ENCODE measurements at regions not wholly inside any gene's neighbourhood (a gene's known extent, or its start where the extent isn't known, plus 50 kb on each side); places are given as distances from the start of the nearest gene placed in this dataset.
A peak's percentile ranks its signal among the peaks of the same experiment; 100 is the strongest.

DNA sequence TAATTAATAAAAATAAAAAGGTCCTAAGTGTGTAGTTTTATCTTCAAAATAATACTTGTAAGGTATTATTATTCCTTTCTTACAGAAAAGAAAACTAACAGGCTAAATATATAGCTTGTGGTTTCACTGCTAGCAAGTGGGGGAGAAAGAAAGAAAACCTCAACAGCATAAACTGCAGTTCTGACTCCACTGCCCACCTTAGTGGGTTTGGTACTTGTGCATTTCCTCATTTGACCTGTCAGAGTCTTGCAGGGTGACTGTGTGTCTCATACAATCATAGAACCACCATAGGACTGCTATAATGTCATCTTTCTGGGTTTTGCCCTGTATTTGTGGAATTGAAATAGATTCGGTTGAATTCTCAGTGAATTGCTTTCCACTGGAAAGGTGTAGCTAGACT lies 94.7 kb upstream of the PUDP start:
- Mint-ChIP-seq H3K4me1 (peaks cover 0 to 6% (median under 1%) of the 10 kb centered on the region in 4 donors), H3K27ac (no peak overlapping the region), H3K27me3 (no peaks in the 10 kb centered on the region), H3K4me3 (no peak overlapping the region), H3K36me3 (peaks cover 0 to 4% (median 0%) of the 10 kb centered on the region in 3 donors), H3K9me3 (peaks cover 0 to 4% (median 0%) of the 10 kb centered on the region in 9 donors)
- DNase-seq (no peak), ATAC-seq (no peak)
- POLR2A ChIA-PET = no interaction called here

DNA sequence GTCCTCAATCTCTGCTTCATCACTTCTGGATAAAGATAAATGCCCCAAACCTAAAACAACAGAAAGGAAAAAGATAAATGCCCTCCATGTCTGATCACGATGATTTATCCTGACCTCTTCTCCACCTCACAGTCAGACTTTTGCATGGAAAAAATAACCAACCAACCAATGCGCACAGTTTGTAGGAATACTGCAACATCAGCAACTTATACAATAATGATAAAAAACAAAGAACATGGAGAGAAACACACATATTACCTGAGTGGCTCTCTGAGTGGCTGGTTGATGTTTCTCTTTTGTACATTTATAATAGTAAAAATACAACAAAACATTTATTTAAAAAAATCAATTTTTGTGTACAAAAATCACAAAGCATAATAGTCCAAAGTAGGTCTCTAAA lies 93.0 kb upstream of the PUDP start:
- Mint-ChIP-seq H3K4me3 (no peak overlapping the region), H3K27me3 (no peaks in the 10 kb centered on the region), H3K9me3 (peaks cover 0 to 2% (median 0%) of the 10 kb centered on the region in 9 donors), H3K4me1 (peaks cover 0 to 6% (median under 1%) of the 10 kb centered on the region in 4 donors), H3K27ac (no peak overlapping the region), H3K36me3 (peaks cover 0 to 4% (median 0%) of the 10 kb centered on the region in 3 donors)
- DNase-seq = no peak
- no peak for ATAC-seq
- POLR2A ChIA-PET = no interaction called here

GRCh38 chrX:7235071-7235470 lies 87.1 kb upstream of the PUDP start:
- POLR2A ChIA-PET = no interaction called here
- no peak overlapping the region for H3K4me3 Mint-ChIP-seq
- ATAC-seq = no peak
- H3K27ac Mint-ChIP-seq = no peak overlapping the region
- H3K27me3 Mint-ChIP-seq = no peaks in the 10 kb centered on the region
- H3K4me1 Mint-ChIP-seq = peaks cover 0 to 1% (median 0%) of the 10 kb centered on the region in 4 donors
- H3K36me3 Mint-ChIP-seq = no peaks in the 10 kb centered on the region
- DNase-seq = no peak
- peaks cover 0 to 3% (median 0%) of the 10 kb centered on the region in 9 donors for H3K9me3 Mint-ChIP-seq

GRCh38 chrX:7233580-7234406 lies 85.8 kb upstream of the PUDP start:
- Mint-ChIP-seq H3K4me1 (peaks cover 0 to 1% (median 0%) of the 10 kb centered on the region in 4 donors), H3K27ac (no peak overlapping the region), H3K36me3 (no peaks in the 10 kb centered on the region), H3K4me3 (no peak overlapping the region), H3K9me3 (peaks cover 0 to 3% (median 0%) of the 10 kb centered on the region in 9 donors), H3K27me3 (no peaks in the 10 kb centered on the region)
- ATAC-seq (no peak), DNase-seq (no peak)
- POLR2A ChIA-PET = no interaction called here

DNA sequence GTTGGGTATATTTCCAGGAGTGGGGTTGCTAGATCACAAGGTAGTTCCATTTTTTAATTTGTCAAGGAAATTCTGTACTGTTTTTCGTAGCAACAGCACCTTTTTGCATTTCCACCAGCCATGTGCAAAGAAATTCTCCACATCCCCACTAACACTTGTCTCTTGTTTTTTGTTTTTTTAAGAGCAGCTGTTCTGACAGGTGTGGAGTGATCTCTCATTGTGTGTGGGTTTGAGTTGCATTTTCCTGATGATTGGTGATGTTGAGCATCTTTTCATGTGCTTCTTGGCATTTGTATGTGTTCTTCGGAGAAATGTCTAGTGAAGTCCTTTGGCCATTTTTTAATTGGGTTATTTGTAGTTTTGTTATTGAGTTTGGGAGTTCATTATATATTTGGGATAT lies 80.3 kb upstream of the PUDP start:
- H3K27ac Mint-ChIP-seq = no peak overlapping the region

GRCh38 chrX:7225338-7225737 lies 77.4 kb upstream of the PUDP start:
- peaks cover 2 to 7% (median 3%) of the 10 kb centered on the region in 3 donors for H3K36me3 Mint-ChIP-seq
- peaks cover 0 to 6% (median 0%) of the 10 kb centered on the region in 9 donors for H3K9me3 Mint-ChIP-seq
- POLR2A ChIA-PET = no interaction called here
- H3K27ac Mint-ChIP-seq = no peak overlapping the region
- no peaks in the 10 kb centered on the region for H3K27me3 Mint-ChIP-seq
- ATAC-seq (no peak), DNase-seq (no peak)
- H3K4me1 Mint-ChIP-seq = no peaks in the 10 kb centered on the region
- no peak overlapping the region for H3K4me3 Mint-ChIP-seq

More for the DNA sequence above, 80.3 kb upstream of the PUDP start:
- ATAC-seq (no peak), DNase-seq (no peak)
- Mint-ChIP-seq H3K4me3 (no peak overlapping the region), H3K4me1 (no peaks in the 10 kb centered on the region), H3K27me3 (no peaks in the 10 kb centered on the region), H3K36me3 (no peaks in the 10 kb centered on the region), H3K9me3 (peaks cover 0 to 2% (median 0%) of the 10 kb centered on the region in 9 donors)
- POLR2A ChIA-PET = no interaction called here

DNA sequence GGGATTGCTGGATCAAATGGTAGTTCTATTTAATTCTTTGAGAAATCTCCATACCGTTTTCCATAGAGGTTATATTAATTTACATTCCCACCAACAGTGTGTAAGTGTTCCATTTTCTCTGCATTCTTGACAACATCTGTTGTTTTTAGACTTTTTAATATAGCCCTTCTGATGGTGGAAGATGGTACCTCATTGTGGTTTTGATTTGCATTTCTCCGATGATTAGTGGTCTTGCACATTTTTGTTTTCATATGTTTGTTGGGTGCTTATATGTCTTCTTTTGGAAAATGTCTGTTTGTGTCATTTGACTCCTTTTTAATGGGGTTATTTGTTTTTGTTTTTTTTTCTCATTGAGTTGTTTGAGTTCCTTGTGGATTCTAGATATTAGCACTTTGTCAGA lies 75.3 kb upstream of the PUDP start:
- Mint-ChIP-seq H3K27ac (no peak overlapping the region), H3K27me3 (no peaks in the 10 kb centered on the region), H3K4me1 (no peaks in the 10 kb centered on the region), H3K9me3 (peaks cover 0 to 6% (median 0%) of the 10 kb centered on the region in 9 donors), H3K4me3 (no peak overlapping the region), H3K36me3 (peaks cover 2 to 7% (median 5%) of the 10 kb centered on the region in 3 donors)
- no peak for ATAC-seq
- no peak for DNase-seq
- POLR2A ChIA-PET = no interaction called here

DNA sequence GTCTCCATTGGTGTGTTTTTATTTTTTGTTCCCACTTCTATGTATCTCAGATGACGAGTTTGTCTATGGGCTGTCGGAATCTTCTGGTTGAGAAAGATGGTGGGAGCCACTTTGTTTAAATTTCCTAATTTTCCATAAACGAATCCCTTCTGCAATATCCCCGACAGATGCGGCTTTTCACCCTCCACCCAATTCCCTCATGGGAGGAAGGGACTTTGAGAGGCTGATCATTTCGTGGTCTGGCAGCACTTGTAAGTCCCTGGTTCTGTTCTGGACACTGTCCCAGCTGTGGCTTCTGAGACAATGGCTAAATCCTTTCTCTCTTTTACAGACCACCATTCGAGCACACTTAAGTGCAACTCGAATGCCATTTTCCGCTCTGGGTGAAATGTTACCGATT lies 72.2 kb upstream of the PUDP start:
- no peaks in the 10 kb centered on the region for H3K27me3 Mint-ChIP-seq
- DNase-seq = no peak
- no peak for ATAC-seq
- H3K36me3 Mint-ChIP-seq = peaks cover 2 to 7% (median 5%) of the 10 kb centered on the region in 3 donors
- no peaks in the 10 kb centered on the region for H3K4me1 Mint-ChIP-seq
- H3K4me3 Mint-ChIP-seq = no peak overlapping the region
- POLR2A ChIA-PET = no interaction called here
- H3K27ac Mint-ChIP-seq = no peak overlapping the region
- H3K9me3 Mint-ChIP-seq = peaks cover 0 to 6% (median 0%) of the 10 kb centered on the region in 9 donors

DNA sequence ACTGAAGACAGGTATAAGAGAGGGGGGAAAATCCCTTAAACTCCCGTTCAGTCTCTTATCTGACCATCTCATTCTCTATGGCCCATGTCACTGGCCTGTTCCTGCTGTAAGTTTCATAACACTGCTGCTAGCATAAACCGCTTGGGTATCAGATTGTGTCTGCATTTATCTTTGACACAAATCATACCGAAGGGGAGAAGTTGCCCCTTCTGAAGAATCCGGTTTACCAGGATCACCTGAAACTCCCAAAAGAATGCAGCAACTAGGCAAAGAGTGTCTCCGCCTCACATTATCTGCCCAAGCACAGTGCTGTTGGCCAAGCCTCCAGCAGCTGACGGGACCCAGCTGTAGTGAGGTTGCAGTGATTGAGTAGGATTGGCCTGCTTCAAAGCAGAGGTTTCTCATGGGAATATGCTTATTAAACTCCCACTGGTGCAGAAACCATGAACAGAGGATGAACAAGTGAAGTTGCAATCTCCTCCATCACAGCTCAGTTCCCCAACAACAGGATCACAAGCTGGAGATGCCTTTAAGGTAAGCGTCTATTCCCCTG lies 71.3 kb upstream of the PUDP start:
- Mint-ChIP-seq H3K4me1 (no peaks in the 10 kb centered on the region), H3K9me3 (peaks cover 0 to 6% (median 0%) of the 10 kb centered on the region in 9 donors), H3K36me3 (peaks cover 2 to 7% (median 5%) of the 10 kb centered on the region in 3 donors), H3K27me3 (no peaks in the 10 kb centered on the region), H3K27ac (no peak overlapping the region), H3K4me3 (no peak overlapping the region)
- DNase-seq = peak in 1 of 10 donors; percentile 1
- POLR2A ChIA-PET = no interaction called here
- ATAC-seq = no peak

DNA sequence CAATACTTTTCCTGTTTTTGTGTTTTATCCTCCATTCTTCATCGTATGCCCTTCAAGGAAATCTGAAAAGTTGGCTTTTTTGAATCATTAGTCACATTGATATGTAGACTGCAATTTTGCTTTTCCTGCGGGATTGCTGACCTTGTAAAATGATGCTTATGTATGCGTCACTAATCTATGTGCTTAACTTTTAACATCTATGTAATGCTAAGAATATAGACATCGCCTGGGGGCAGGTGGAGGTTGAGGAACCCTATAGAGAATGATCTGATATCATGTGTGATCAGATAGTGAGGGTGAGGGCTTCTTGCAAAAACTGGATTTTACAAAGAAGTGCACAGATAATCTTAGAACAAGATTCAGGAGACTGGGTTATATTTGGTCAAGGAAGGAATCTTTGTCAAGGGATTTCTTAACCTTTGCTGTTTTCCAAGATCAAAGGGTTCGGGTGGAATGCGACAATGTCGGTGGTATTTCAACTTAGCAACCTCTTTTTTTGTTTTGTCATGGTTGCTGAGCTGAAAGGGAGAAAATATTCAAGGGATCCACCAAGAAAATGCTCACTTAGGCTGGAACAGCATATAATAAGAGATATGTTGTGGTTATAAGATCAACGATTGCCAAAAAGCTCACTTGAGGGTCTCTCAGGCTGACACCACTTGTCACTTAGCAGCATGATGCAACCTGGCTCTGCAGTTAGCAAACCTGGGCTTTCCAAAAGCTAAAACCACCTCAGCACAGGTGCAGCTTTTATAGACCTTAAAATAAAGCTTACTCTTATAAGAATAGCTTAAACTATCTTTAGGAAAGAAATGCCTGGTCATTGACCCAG lies 70.6 kb upstream of the PUDP start:
- H3K27ac Mint-ChIP-seq = no peak overlapping the region
- H3K4me3 Mint-ChIP-seq = no peak overlapping the region
- POLR2A ChIA-PET = no interaction called here
- H3K36me3 Mint-ChIP-seq = peaks cover 2 to 7% (median 5%) of the 10 kb centered on the region in 3 donors
- ATAC-seq (no peak), DNase-seq (no peak)
- H3K4me1 Mint-ChIP-seq = no peaks in the 10 kb centered on the region
- H3K9me3 Mint-ChIP-seq = peaks cover 0 to 6% (median 0%) of the 10 kb centered on the region in 9 donors
- H3K27me3 Mint-ChIP-seq = no peaks in the 10 kb centered on the region

- ATAC-seq (no peak), DNase-seq (no peak)
- no peaks in the 10 kb centered on the region for H3K27me3 Mint-ChIP-seq
- no peak overlapping the region for H3K27ac Mint-ChIP-seq
- no peaks in the 10 kb centered on the region for H3K4me1 Mint-ChIP-seq
- POLR2A ChIA-PET = no interaction called here
- peaks cover 0 to 7% (median 5%) of the 10 kb centered on the region in 3 donors for H3K36me3 Mint-ChIP-seq
- H3K4me3 Mint-ChIP-seq = no peak overlapping the region
- peaks cover 0 to 6% (median 0%) of the 10 kb centered on the region in 9 donors for H3K9me3 Mint-ChIP-seq
Measured at GRCh38 chrX:7216981-7217587, 69.1 kb upstream of the PUDP start.

GRCh38 chrX:7215842-7216241 lies 67.9 kb upstream of the PUDP start:
- peaks cover 0 to 4% (median 2%) of the 10 kb centered on the region in 3 donors for H3K36me3 Mint-ChIP-seq
- peaks cover 0 to 2% (median 0%) of the 10 kb centered on the region in 9 donors for H3K9me3 Mint-ChIP-seq
- no peak overlapping the region for H3K4me3 Mint-ChIP-seq
- no peak for ATAC-seq
- H3K27ac Mint-ChIP-seq = no peak overlapping the region
- POLR2A ChIA-PET = no interaction called here
- H3K4me1 Mint-ChIP-seq = no peaks in the 10 kb centered on the region
- H3K27me3 Mint-ChIP-seq = no peaks in the 10 kb centered on the region
- DNase-seq = no peak

- POLR2A ChIA-PET = no interaction called here
- H3K27ac Mint-ChIP-seq = no peak overlapping the region
- H3K36me3 Mint-ChIP-seq = no peaks in the 10 kb centered on the region
Measured at GRCh38 chrX:7214251-7214650, 66.3 kb upstream of the PUDP start.

More at GRCh38 chrX:7214251-7214650, 66.3 kb upstream of the PUDP start:
- no peak overlapping the region for H3K4me3 Mint-ChIP-seq
- H3K9me3 Mint-ChIP-seq = no peaks in the 10 kb centered on the region
- H3K27me3 Mint-ChIP-seq = no peaks in the 10 kb centered on the region
- no peaks in the 10 kb centered on the region for H3K4me1 Mint-ChIP-seq
- DNase-seq = no peak
- ATAC-seq = no peak
